Endothelial cell of umbilical vein (primary cell): ENCODE measurements at regions not wholly inside any gene's neighbourhood (a gene's known extent, or its start where the extent isn't known, plus 50 kb on each side); places are given as distances from the start of the nearest gene placed in this dataset.

Experiments
- BruUV-seq: library from RNA; stranded (reverse); fragments of 400-500 nt; replicated peaks from 2 replicates; lab custom pipeline; 2021; lab: Mats Ljungman, UMichigan
- CTCF ChIA-PET: fragments of 300-600, 350-600 bp; sonication (Branson Sonifier 250); formaldehyde crosslinking; loops from one replicate; lab custom pipeline; 2021; ENCODE audit warnings: antibody characterized with exemption, inconsistent platforms; lab: Charles Lee
- POLR2A ChIA-PET: fragments of 300-600, 350-600 bp; sonication (Branson Sonifier 250); formaldehyde crosslinking; loops from one replicate; lab custom pipeline; 2021; ENCODE audit warnings: antibody characterized with exemption, inconsistent platforms; lab: Charles Lee
- DNase-seq: peaks from one replicate; pipeline ENCODE4 v3.0.0-alpha.2; 2011; ENCODE audit warnings: low read depth, low spot score
- FAIRE-seq: peaks from 2 replicates; lab custom pipeline; 2011; peaks lifted over from hg19 to GRCh38; lab: Jason Lieb, UNC
- H2AFZ ChIP-seq: 2 replicates; pipeline ENCODE4 v1.6.0; 2012; ENCODE audit warnings: low read depth, low read length, control low read depth, inconsistent platforms
- H3K27ac ChIP-seq: 2 replicates; pipeline ENCODE4 v1.5.1; 2011; ENCODE audit warnings: low read depth, mild to moderate bottlenecking, control low read depth, low read length, moderate library complexity; ENCODE audit not compliant: insufficient read depth
- H3K27me3 ChIP-seq, 2 experiments: 2 replicates each; pipeline versions ENCODE4 v1.6.0 to v1.6.1; 2011; ENCODE audit warnings: low read length in 2 of 2, mixed read lengths in 1 of 2; ENCODE audit not compliant: control insufficient read depth in 2 of 2, insufficient read depth in 2 of 2
- H3K36me3 ChIP-seq, 2 experiments: 2 replicates in 1 of 2; 3 replicates in 1 of 2; pipeline ENCODE4 v1.5.1; 2011; ENCODE audit warnings: low read length in 2 of 2, mild to moderate bottlenecking in 1 of 2, moderate library complexity in 1 of 2; ENCODE audit not compliant: control insufficient read depth in 2 of 2, insufficient read depth in 2 of 2; ENCODE audit errors: extremely low read depth in 1 of 2
- H3K4me1 ChIP-seq: 3 replicates; pipeline ENCODE4 v1.5.1; 2011; ENCODE audit warnings: mild to moderate bottlenecking, low read length; ENCODE audit not compliant: control insufficient read depth, insufficient read depth; ENCODE audit errors: extremely low read depth
- H3K4me2 ChIP-seq: 2 replicates; pipeline ENCODE4 v1.6.1; 2011; ENCODE audit warnings: low read length, control low read depth, mixed read lengths; ENCODE audit not compliant: insufficient read depth
- H3K4me3 ChIP-seq, 3 experiments: fragments of 200-600 bp in 1 of 3; sonication (generic), shearing (Covaris generic) in 1 of 3; replicated peaks in 1 of 3; 2 replicates each; pipeline ENCODE4 v1.5.1; 2011 to 2016; ENCODE audit warnings: control low read depth in 3 of 3, low read length in 3 of 3, mild to moderate bottlenecking in 2 of 3, inconsistent platforms in 1 of 3, low read depth in 1 of 3, moderate library complexity in 1 of 3; ENCODE audit not compliant: insufficient read depth in 1 of 3
- H3K79me2 ChIP-seq: 2 replicates; pipeline ENCODE4 v1.6.0; 2012; ENCODE audit warnings: low read length, inconsistent platforms; ENCODE audit not compliant: control insufficient read depth, insufficient read depth
- H3K9ac ChIP-seq: replicated peaks from 2 replicates; pipeline ENCODE3; 2011; ENCODE audit warnings: low read length, control low read depth; ENCODE audit not compliant: insufficient read depth; ENCODE audit errors: extremely low read depth
- H3K9me1 ChIP-seq: replicated peaks from 3 replicates; pipeline ENCODE4 v1.6.0; 2011; ENCODE audit warnings: mild to moderate bottlenecking, low read length; ENCODE audit not compliant: control insufficient read depth, insufficient read depth; ENCODE audit errors: extremely low read depth
- H3K9me3 ChIP-seq: replicated peaks from 2 replicates; pipeline ENCODE4 v1.5.1; 2012; ENCODE audit warnings: low read length, inconsistent platforms; ENCODE audit not compliant: control insufficient read depth, insufficient read depth
- H4K20me1 ChIP-seq: replicated peaks from 2 replicates; pipeline ENCODE3; 2011; ENCODE audit warnings: mild to moderate bottlenecking, low read length; ENCODE audit not compliant: control insufficient read depth, insufficient read depth; ENCODE audit errors: extremely low read depth
- EZH2 ChIP-seq: IDR thresholded peaks from 2 replicates; pipeline ENCODE4 v1.6.1; 2012; ENCODE audit warnings: borderline replicate concordance, low read depth, mild to moderate bottlenecking, moderate library complexity, low read length, inconsistent platforms; ENCODE audit not compliant: severe bottlenecking
- FOS ChIP-seq: IDR thresholded peaks from 2 replicates; pipeline ENCODE4 v1.6.1; 2011; ENCODE audit warnings: mild to moderate bottlenecking, low read length, moderate library complexity, borderline replicate concordance; ENCODE audit not compliant: insufficient read depth
- GATA2 ChIP-seq: IDR thresholded peaks from 2 replicates; pipeline ENCODE4 v1.7.0; 2011; ENCODE audit warnings: low read depth, mild to moderate bottlenecking, moderate library complexity, mixed read lengths, low read length; ENCODE audit not compliant: insufficient read length, insufficient read depth
- JUN ChIP-seq: IDR thresholded peaks from 2 replicates; pipeline ENCODE4 v1.6.1; 2011; ENCODE audit warnings: borderline replicate concordance, low read depth; ENCODE audit not compliant: insufficient read length, insufficient read depth
- MAX ChIP-seq: IDR thresholded peaks from 2 replicates; pipeline ENCODE4 v1.6.1; 2011; ENCODE audit not compliant: insufficient read depth, insufficient read length
- MYC ChIP-seq: IDR thresholded peaks from one replicate; pipeline ENCODE4 v1.6.1; 2011; ENCODE audit warnings: mild to moderate bottlenecking, low read depth, low read length
- POLR2A ChIP-seq: IDR thresholded peaks from 2 replicates; pipeline ENCODE4 v1.6.1; 2012; ENCODE audit warnings: low read depth, mild to moderate bottlenecking, control low read depth, low read length
- POLR2AphosphoS5 ChIP-seq: IDR thresholded peaks from 2 replicates; pipeline ENCODE4 v1.6.1; 2012; ENCODE audit warnings: low read depth, mild to moderate bottlenecking, control low read depth, low read length, moderate library complexity; ENCODE audit not compliant: insufficient read depth
- dilution Hi-C: fragments of 300-500 bp; cut with MboI; formaldehyde crosslinking; loops from one replicate; pipeline ENCODE4 v1.15.0; 2019; ENCODE audit warnings: low sequenced_read_pairs; ENCODE audit not compliant: extremely low pct_ligation_motif_present
- intact Hi-C: fragments of 100-400 bp; cut with micrococcal nuclease; formaldehyde crosslinking; loops from one replicate; pipeline ENCODE4 v1.10.0; 2022
- TF ChIP-seq, protein P1 (sequence below), 2 donors: IDR thresholded peaks; 1 replicate in 1 of 2; 2 replicates in 1 of 2; pipeline ENCODE4 v1.5.1; 2011; ENCODE audit warnings: low read length in 2 of 2, mild to moderate bottlenecking in 2 of 2, moderate library complexity in 2 of 2, control low read depth in 1 of 2, inconsistent platforms in 1 of 2, low read depth in 1 of 2; ENCODE audit not compliant: insufficient read depth in 1 of 2; ENCODE audit errors: extremely low read depth in 1 of 2

- no peak for FAIRE-seq
- H3K4me1 ChIP-seq: peaks cover 3% of the 10 kb centered on the region
- no peaks in the 10 kb centered on the region for H4K20me1 ChIP-seq
- BruUV-seq: no TSS peak
- H2AFZ ChIP-seq: no peak overlapping the region
- dilution Hi-C loops (no loop called here), intact Hi-C loops (no loop called here)
- H3K27ac ChIP-seq: no peak overlapping the region
- H3K27me3 ChIP-seq: peaks cover 0 to 2% of the 10 kb centered on the region in 2 experiments
- no peaks in the 10 kb centered on the region for H3K36me3 ChIP-seq
- no peak overlapping the region for H3K4me2 ChIP-seq
- H3K79me2 ChIP-seq: no peaks in the 10 kb centered on the region
- DNase-seq: peak; percentile 39
- H3K4me3 ChIP-seq: no peak overlapping the region
- CTCF ChIA-PET: interaction anchor here (1.4 to 2.7 kb wide), 4 partner anchors 13 to 522 kb away, joined by 6 to 15 read pairs (median 7); no protein-coding TSS in a partner anchor
- TF ChIP-seq MAX (no peak), MYC (no peak), POLR2AphosphoS5 (no peak), GATA2 (no peak), EZH2 (no peak), POLR2A (no peak), FOS (no peak), JUN (no peak)
- TF ChIP-seq, protein P1, sequence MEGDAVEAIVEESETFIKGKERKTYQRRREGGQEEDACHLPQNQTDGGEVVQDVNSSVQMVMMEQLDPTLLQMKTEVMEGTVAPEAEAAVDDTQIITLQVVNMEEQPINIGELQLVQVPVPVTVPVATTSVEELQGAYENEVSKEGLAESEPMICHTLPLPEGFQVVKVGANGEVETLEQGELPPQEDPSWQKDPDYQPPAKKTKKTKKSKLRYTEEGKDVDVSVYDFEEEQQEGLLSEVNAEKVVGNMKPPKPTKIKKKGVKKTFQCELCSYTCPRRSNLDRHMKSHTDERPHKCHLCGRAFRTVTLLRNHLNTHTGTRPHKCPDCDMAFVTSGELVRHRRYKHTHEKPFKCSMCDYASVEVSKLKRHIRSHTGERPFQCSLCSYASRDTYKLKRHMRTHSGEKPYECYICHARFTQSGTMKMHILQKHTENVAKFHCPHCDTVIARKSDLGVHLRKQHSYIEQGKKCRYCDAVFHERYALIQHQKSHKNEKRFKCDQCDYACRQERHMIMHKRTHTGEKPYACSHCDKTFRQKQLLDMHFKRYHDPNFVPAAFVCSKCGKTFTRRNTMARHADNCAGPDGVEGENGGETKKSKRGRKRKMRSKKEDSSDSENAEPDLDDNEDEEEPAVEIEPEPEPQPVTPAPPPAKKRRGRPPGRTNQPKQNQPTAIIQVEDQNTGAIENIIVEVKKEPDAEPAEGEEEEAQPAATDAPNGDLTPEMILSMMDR (IDR thresholded peaks at IDR 0.05; ENCODE audit: extremely low read depth in 1 of 2, insufficient read depth in 1 of 2, low read depth in 1 of 2, low read length in 2 of 2): no peak
- no peak overlapping the region for H3K9ac ChIP-seq
- POLR2A ChIA-PET: no interaction called here
- H3K9me1 ChIP-seq: no peaks in the 10 kb centered on the region
- no peaks in the 10 kb centered on the region for H3K9me3 ChIP-seq
Measured at GRCh38 chr3:193794002-193794881, 201.2 kb downstream of the OPA1 start.
